ENCODE measurements at regions not wholly inside any gene's neighbourhood (a gene's known extent, or its start where the extent isn't known, plus 50 kb on each side); places are given as distances from the start of the nearest gene placed in this dataset.

GRCh38 chr3:68220832-68221231, 566.4 kb upstream of the SUCLG2 start:
- TF ChIP-seq POLR2A (IDR thresholded peaks at IDR 0.05): no peak
- TF ChIP-seq, protein P1, sequence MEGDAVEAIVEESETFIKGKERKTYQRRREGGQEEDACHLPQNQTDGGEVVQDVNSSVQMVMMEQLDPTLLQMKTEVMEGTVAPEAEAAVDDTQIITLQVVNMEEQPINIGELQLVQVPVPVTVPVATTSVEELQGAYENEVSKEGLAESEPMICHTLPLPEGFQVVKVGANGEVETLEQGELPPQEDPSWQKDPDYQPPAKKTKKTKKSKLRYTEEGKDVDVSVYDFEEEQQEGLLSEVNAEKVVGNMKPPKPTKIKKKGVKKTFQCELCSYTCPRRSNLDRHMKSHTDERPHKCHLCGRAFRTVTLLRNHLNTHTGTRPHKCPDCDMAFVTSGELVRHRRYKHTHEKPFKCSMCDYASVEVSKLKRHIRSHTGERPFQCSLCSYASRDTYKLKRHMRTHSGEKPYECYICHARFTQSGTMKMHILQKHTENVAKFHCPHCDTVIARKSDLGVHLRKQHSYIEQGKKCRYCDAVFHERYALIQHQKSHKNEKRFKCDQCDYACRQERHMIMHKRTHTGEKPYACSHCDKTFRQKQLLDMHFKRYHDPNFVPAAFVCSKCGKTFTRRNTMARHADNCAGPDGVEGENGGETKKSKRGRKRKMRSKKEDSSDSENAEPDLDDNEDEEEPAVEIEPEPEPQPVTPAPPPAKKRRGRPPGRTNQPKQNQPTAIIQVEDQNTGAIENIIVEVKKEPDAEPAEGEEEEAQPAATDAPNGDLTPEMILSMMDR (IDR thresholded peaks at IDR 0.05 in 8 of 11, conservative IDR thresholded peaks at IDR 0.05 in 3 of 11): no peak
- TF ChIP-seq POLR2AphosphoS5 (IDR thresholded peaks at IDR 0.05): no peak
